ENCODE measurements at regions not wholly inside any gene's neighbourhood (a gene's known extent, or its start where the extent isn't known, plus 50 kb on each side); places are given as distances from the start of the nearest gene placed in this dataset.

DNA sequence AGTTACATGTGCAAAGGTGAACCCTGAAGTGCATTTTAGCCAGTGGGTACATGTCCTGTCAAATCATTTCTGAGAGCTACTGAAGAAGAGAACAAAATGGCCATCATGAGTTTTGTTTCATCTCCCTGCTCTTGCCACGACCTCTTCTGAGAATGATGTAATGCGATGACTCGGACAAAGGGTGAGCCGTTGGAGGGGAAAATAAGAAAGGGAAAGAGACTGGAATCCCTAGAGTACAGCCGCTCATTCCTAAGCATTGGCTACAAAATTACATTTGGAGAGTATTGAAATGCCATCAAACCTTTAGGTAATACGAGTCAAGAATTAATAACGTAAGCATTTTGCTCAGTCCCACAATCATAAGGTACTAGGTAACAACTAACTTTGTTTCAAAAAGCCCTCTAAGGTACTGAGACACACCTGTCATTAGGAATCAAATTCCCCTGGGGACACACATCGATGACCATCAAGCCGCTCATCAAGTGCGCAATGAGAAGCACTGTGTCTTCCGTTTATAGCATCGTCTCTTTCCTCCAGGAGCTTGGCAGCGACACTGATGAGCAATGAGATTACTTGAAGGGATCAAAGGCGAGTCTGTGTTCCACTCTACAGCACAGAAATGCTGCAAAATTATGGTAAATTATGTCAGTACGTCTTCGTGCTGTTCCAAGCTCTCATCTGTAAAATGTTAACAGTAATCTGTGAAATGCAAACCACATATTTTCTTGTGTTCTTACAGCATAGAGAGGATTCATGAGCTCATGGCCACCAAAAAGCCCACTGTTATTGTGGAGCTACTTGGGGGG, 97.3 kb upstream of the PIEZO2 start:
- in situ Hi-C loops (cut with HindIII; ENCODE audit: low sequenced_read_pairs) = no loop called here

GRCh38 chr18:11245879-11246278, 96.5 kb upstream of the PIEZO2 start:
- in situ Hi-C loops (cut with HindIII; ENCODE audit: low sequenced_read_pairs) = no loop called here

DNA sequence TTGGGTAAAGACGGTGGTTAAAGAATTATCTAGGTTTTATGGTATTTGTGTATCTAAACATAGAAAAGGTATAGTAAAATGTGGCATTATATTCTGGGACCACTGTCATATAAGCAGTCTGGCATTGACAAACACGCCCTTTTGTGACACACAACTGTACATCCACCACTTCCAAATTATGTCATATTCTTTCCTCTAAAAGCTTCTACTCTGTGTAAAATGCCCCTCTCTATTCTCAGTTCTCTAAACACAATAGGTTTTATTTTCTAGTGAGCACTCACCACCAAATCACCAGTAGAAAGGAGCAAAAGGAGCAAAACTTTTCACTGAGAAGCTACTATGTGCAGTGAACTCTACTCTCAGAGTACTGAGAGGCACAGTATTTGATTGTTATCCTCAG, 88.1 kb upstream of the PIEZO2 start:
- in situ Hi-C loops (cut with HindIII; ENCODE audit: low sequenced_read_pairs) = no loop called here

DNA sequence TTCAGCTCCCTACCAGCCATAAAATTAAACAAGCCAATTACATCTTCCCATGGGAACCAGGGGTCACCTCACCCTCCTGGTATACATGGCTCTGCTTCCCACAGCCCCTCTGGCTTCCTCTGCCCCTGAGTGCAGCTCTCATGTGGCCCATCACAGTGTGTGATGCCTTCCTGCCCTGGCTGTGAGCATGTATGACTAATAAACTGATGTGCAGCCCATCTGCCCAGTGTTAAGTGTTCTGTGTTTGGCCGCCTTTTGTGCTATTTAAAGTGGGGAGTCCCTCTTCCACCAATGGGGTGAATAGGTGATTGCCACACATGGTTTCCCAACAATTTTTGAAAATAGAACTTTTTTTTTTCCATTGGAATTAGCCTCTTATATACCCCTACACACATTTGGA, 87.7 kb upstream of the PIEZO2 start:
- in situ Hi-C loops (cut with HindIII; ENCODE audit: low sequenced_read_pairs) = no loop called here

- in situ Hi-C loops (cut with HindIII; ENCODE audit: low sequenced_read_pairs) = no loop called here
Measured at GRCh38 chr18:11224153-11224552, 74.8 kb upstream of the PIEZO2 start.

DNA sequence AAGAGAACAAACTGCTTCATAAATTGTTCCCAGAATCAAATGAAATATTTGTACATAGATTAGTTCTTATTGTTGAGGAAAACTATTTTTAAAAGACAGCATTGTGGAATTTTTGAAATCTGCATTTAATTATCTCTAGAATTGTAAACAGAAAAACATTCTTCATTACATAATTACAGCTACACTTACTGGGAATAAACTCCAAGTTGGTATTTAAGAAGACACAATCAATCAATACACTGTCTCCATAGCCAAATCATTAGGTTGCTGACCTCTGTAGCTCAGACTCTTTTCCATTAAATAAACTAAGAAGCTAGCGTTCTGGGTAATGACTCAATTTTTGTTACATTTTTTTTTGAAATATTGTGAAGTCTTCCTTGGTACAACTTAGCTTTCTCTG, 70.2 kb upstream of the PIEZO2 start:
- in situ Hi-C loops (cut with HindIII; ENCODE audit: low sequenced_read_pairs) = no loop called here

DNA sequence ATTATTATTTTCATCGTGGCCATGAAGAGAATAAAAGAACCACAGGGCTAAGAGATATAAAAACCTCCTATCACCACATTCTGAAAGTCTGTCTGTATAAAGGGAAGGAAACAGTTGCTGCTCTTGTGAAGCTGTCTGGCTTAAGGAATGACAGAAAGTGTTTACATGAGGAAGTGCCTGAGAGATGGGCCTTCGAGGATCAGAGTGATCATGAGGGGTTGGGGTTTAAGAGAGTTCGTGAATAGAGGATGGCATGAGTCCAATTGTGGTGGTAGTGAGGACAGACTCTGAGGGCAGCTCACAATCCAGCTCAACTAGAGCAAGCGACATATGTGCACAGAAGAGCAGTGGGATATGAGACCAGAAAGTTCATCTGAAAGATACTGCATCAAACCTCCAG, 65.8 kb upstream of the PIEZO2 start:
- in situ Hi-C loops (cut with HindIII; ENCODE audit: low sequenced_read_pairs) = no loop called here

- in situ Hi-C loops (cut with HindIII; ENCODE audit: low sequenced_read_pairs) = no loop called here
Measured at GRCh38 chr18:11204020-11204419, 54.7 kb upstream of the PIEZO2 start.

GRCh38 chr18:11199477-11199876, 50.1 kb upstream of the PIEZO2 start:
- in situ Hi-C loops (cut with HindIII; ENCODE audit: low sequenced_read_pairs) = no loop called here

All from DLD1 (cell line).